ENCODE measurements at regions not wholly inside any gene's neighbourhood (a gene's known extent, or its start where the extent isn't known, plus 50 kb on each side); places are given as distances from the start of the nearest gene placed in this dataset.

DNA sequence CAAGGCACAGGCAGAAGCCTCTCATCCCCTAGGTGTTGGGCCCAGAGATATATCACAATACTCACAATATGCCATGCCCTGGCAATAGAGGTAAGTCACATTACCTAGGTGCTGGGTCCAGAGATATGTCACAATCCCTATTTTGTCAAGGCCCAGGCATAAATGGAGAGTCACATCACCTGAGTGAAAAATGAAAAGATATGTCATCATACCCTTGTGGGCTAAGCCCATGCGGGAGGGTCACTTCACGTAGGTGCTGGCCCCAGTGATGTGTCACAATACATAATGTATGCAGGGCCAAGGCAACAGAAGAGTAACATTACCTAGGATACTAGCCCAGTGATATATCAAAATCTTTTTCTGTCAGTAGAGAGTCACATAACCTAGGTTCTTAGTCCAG is 127.0 kb downstream of the ZNF675 start:
- Histone ChIP-seq H2AFZ (ENCODE audit: control insufficient read depth, low read length) (no peak overlapping the region), H3K9me3 (ENCODE audit: control insufficient read depth, low read depth, low read length) (no peaks in the 10 kb centered on the region), H3K4me3 (ENCODE audit: control insufficient read depth in 2 of 3, extremely low read depth in 1 of 3, insufficient read depth in 2 of 3, low read depth in 1 of 3, low read length in 3 of 3) (no peak overlapping the region), H3K4me1 (ENCODE audit: control insufficient read depth, extremely low read depth, insufficient read depth, low read length) (peaks cover 3% of the 10 kb centered on the region), H3K4me2 (ENCODE audit: control insufficient read depth, extremely low read depth, insufficient read depth, low read depth, low read length) (no peak overlapping the region), H3K9ac (ENCODE audit: control insufficient read depth, extremely low read depth, insufficient read depth, low read length) (no peak overlapping the region), H3K79me2 (ENCODE audit: control insufficient read depth, insufficient read depth, low read length) (no peaks in the 10 kb centered on the region), H4K20me1 (ENCODE audit: control insufficient read depth, extremely low read depth, insufficient read depth, low read length) (no peaks in the 10 kb centered on the region), H3K27ac (ENCODE audit: control insufficient read depth, insufficient read depth, low read length) (no peak overlapping the region), H3K36me3 (ENCODE audit: control insufficient read depth in 2 of 2, extremely low read depth in 1 of 2, insufficient read depth in 2 of 2, low read length in 2 of 2) (no peaks in the 10 kb centered on the region), H3K27me3 (ENCODE audit: control insufficient read depth, extremely low read depth, insufficient read depth, low read length) (no peaks in the 10 kb centered on the region), H3K9me1 (ENCODE audit: control insufficient read depth, extremely low read depth, insufficient read depth, low read length) (no peaks in the 10 kb centered on the region)
- dilution Hi-C loops (cut with MboI; ENCODE audit: extremely low pct_ligation_motif_present, low sequenced_read_pairs), result no loop called here
- FAIRE-seq, result no peak
- no peak for DNase-seq (ENCODE audit: low read depth, low spot score)
- TF ChIP-seq EZH2 (IDR thresholded peaks at IDR 0.05; ENCODE audit: low read length) (no peak), CTCF (optimal IDR thresholded peaks at IDR 0.05 in 1 of 3, IDR thresholded peaks at IDR 0.05 in 1 of 3, conservative IDR thresholded peaks at IDR 0.05 in 1 of 3; ENCODE audit: extremely low read depth in 1 of 3, insufficient read depth in 2 of 3, low read length in 3 of 3) (no peak)

DNA sequence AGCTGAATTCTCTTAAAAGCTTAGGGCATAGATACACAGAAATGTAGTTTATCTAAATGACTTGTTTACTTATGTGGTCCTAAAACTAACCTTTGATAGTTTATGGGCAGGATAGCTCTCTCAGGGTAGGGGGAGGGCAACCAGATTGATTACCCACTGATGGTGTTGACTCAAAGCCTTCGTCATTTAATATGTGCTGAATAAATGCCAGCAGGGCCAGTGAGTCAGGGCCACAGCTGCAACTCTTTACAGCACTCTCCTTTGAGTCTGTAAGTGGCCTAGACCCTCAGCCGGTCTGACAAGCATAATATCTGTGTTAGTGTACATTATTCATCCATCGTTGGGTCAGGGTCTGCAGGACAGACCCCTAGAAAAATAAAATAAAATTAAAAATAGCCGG is 128.5 kb downstream of the ZNF675 start:
- no peak overlapping the region for H3K9ac ChIP-seq (ENCODE audit: control insufficient read depth, extremely low read depth, insufficient read depth, low read length)
- no peak overlapping the region for H3K4me3 ChIP-seq (ENCODE audit: control insufficient read depth in 2 of 3, extremely low read depth in 1 of 3, insufficient read depth in 2 of 3, low read depth in 1 of 3, low read length in 3 of 3)
- TF ChIP-seq EZH2 (IDR thresholded peaks at IDR 0.05; ENCODE audit: low read length) (no peak), CTCF (optimal IDR thresholded peaks at IDR 0.05 in 1 of 3, IDR thresholded peaks at IDR 0.05 in 1 of 3, conservative IDR thresholded peaks at IDR 0.05 in 1 of 3; ENCODE audit: extremely low read depth in 1 of 3, insufficient read depth in 2 of 3, low read length in 3 of 3) (no peak)
- no peaks in the 10 kb centered on the region for H3K79me2 ChIP-seq (ENCODE audit: control insufficient read depth, insufficient read depth, low read length)
- H2AFZ ChIP-seq (ENCODE audit: control insufficient read depth, low read length), result no peak overlapping the region
- H3K27me3 ChIP-seq (ENCODE audit: control insufficient read depth, extremely low read depth, insufficient read depth, low read length), result no peaks in the 10 kb centered on the region
- H3K4me1 ChIP-seq (ENCODE audit: control insufficient read depth, extremely low read depth, insufficient read depth, low read length), result peaks cover 13% of the 10 kb centered on the region
- H3K27ac ChIP-seq (ENCODE audit: control insufficient read depth, insufficient read depth, low read length), result no peak overlapping the region
- no peaks in the 10 kb centered on the region for H3K36me3 ChIP-seq (ENCODE audit: control insufficient read depth in 2 of 2, extremely low read depth in 1 of 2, insufficient read depth in 2 of 2, low read length in 2 of 2)
- DNase-seq (ENCODE audit: low read depth, low spot score) (no peak), FAIRE-seq (no peak)
- H3K9me3 ChIP-seq (ENCODE audit: control insufficient read depth, low read depth, low read length), result no peaks in the 10 kb centered on the region
- no peaks in the 10 kb centered on the region for H4K20me1 ChIP-seq (ENCODE audit: control insufficient read depth, extremely low read depth, insufficient read depth, low read length)
- H3K9me1 ChIP-seq (ENCODE audit: control insufficient read depth, extremely low read depth, insufficient read depth, low read length), result no peaks in the 10 kb centered on the region
- dilution Hi-C loops (cut with MboI; ENCODE audit: extremely low pct_ligation_motif_present, low sequenced_read_pairs), result no loop called here
- H3K4me2 ChIP-seq (ENCODE audit: control insufficient read depth, extremely low read depth, insufficient read depth, low read depth, low read length), result no peak overlapping the region

All from keratinocyte (primary cell).